ENCODE measurements at regions not wholly inside any gene's neighbourhood (a gene's known extent, or its start where the extent isn't known, plus 50 kb on each side); places are given as distances from the start of the nearest gene placed in this dataset.
A peak's percentile ranks its signal among the peaks of the same experiment; 100 is the strongest.
"Not testable (repeated sequence)": the region's sequence is repeated elsewhere in the genome, so short reads cannot be mapped to it uniquely, and the experiment has no call there.

- no peaks in the 10 kb centered on the region for H3K9me3 Mint-ChIP-seq
These were observed 166.5 kb upstream of the PCDH7 start for GRCh38 chr4:30553706-30554105.

DNA sequence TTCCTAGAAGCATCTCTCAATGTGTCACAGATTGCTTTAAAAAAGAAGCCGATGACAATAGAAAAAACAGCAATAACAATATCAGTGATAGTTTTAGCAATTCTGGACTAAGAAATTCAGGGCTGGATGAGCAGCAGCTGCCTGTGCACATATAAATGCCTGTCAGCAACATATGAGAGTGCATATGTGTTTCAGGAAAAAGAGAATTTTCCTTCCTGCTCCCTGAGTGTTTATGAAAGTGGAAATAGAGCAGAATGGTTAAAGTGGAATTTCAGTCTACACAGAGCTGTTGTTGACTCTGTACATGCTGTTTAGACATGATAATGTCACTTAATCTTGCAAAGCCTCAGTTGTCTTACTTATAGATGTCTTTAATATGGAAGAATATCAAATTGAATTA is 164.4 kb upstream of the PCDH7 start:
- no peak overlapping the region for H3K27ac Mint-ChIP-seq
- no peak overlapping the region for H3K4me3 Mint-ChIP-seq
- no peaks in the 10 kb centered on the region for H3K27me3 Mint-ChIP-seq
- ATAC-seq (replicated peaks) = no peak
- H3K9me3 Mint-ChIP-seq = peaks cover 0 to 2% of the 10 kb centered on the region in 2 donors
- no peaks in the 10 kb centered on the region for H3K36me3 Mint-ChIP-seq
- H3K4me1 Mint-ChIP-seq = no peaks in the 10 kb centered on the region
- DNase-seq = no peak

More at GRCh38 chr4:30553706-30554105, 166.5 kb upstream of the PCDH7 start:
- Mint-ChIP-seq H3K4me3 (no peak overlapping the region), H3K4me1 (no peaks in the 10 kb centered on the region), H3K36me3 (no peaks in the 10 kb centered on the region), H3K27me3 (no peaks in the 10 kb centered on the region), H3K27ac (no peak overlapping the region)
- DNase-seq (no peak), ATAC-seq (replicated peaks) (no peak)

DNA sequence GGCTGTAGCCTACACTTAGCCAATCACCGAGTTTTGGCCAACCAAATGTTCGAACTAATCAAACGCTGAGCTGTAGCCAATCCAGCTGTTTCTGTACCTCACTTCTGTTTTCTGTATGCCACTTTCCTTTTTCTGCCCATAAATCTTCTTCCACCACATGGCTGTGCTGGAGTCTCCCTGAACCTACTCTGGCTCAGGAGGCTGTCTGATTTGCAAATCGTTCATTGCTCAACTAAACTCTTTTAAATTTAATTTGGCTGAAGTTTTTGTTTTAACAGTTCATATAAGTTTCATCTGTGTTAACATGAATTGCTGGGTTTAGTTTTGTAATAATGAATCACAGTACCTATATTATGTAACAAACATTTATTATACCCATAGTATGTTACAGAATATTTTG is 160.7 kb upstream of the PCDH7 start:
- DNase-seq (no peak), ATAC-seq (replicated peaks) (no peak)
- H3K4me1 Mint-ChIP-seq = no peaks in the 10 kb centered on the region
- peaks cover 3 to 7% of the 10 kb centered on the region in 2 donors for H3K9me3 Mint-ChIP-seq
- no peak overlapping the region for H3K4me3 Mint-ChIP-seq
- no peaks in the 10 kb centered on the region for H3K36me3 Mint-ChIP-seq
- no peaks in the 10 kb centered on the region for H3K27me3 Mint-ChIP-seq
- no peak overlapping the region for H3K27ac Mint-ChIP-seq

DNA sequence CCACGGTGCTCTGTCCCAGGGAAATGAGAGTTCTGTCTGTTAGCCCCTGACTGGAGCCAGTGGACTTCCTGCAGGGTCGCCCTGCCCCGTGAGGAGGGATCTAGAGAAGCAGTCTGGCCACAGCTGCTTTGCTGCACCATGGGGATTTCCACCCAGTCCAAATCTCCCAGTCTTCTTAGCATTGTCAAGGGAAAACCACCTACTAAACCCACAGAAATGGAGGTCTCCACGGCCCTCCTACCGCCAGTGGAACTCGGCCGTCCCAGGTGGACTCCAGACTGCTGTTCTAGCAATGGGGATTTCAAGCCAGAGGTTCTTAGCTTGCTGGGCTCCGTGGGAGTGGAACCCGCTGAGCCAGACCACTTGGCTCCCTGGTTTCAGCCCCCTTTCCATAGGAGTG is 133.3 kb upstream of the PCDH7 start:
- H3K27ac Mint-ChIP-seq = no peak overlapping the region
- DNase-seq = no peak

DNA sequence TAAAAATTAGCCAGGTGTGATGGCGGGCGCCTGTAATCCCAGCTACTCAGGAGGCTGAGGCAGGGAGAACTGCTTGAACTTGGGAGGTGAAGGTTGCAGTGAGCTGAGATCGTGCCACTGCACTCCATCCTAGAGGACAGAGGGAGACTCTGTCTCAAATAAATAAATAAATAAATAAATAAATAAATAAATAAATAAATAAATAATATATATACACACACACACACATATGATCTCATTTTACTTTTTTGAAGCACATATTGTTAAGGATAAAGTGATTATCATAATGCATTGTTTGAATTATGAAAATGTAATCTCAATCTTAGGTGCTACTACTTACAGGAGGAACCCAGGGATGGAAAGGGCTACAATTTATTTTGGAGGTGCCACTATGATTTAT is 130.5 kb upstream of the PCDH7 start:
- H3K27ac Mint-ChIP-seq; H3K27me3 Mint-ChIP-seq; ATAC-seq (replicated peaks); DNase-seq; H3K4me1 Mint-ChIP-seq; H3K4me3 Mint-ChIP-seq; H3K9me3 Mint-ChIP-seq; H3K36me3 Mint-ChIP-seq: not testable (repeated sequence)

More for the DNA sequence above, 133.3 kb upstream of the PCDH7 start:
- Mint-ChIP-seq H3K9me3 (peaks cover 0 to 2% of the 10 kb centered on the region in 2 donors), H3K4me3 (no peak overlapping the region), H3K27me3 (no peaks in the 10 kb centered on the region), H3K36me3 (no peaks in the 10 kb centered on the region), H3K4me1 (no peaks in the 10 kb centered on the region)
- ATAC-seq (replicated peaks) = no peak

GRCh38 chr4:30600246-30601017 is 119.7 kb upstream of the PCDH7 start:
- Mint-ChIP-seq H3K4me1 (no peaks in the 10 kb centered on the region), H3K9me3 (no peaks in the 10 kb centered on the region), H3K4me3 (no peak overlapping the region), H3K27me3 (no peaks in the 10 kb centered on the region), H3K27ac (no peak overlapping the region), H3K36me3 (no peaks in the 10 kb centered on the region)
- DNase-seq (no peak), ATAC-seq (replicated peaks) (no peak)

GRCh38 chr4:30601070-30601865 is 118.9 kb upstream of the PCDH7 start:
- no peak for DNase-seq
- H3K27me3 Mint-ChIP-seq = no peaks in the 10 kb centered on the region
- no peaks in the 10 kb centered on the region for H3K9me3 Mint-ChIP-seq
- H3K36me3 Mint-ChIP-seq = no peaks in the 10 kb centered on the region
- peaks cover 0 to 2% of the 10 kb centered on the region in 2 donors for H3K4me1 Mint-ChIP-seq
- ATAC-seq (replicated peaks) = no peak
- no peak overlapping the region for H3K4me3 Mint-ChIP-seq
- no peak overlapping the region for H3K27ac Mint-ChIP-seq

DNA sequence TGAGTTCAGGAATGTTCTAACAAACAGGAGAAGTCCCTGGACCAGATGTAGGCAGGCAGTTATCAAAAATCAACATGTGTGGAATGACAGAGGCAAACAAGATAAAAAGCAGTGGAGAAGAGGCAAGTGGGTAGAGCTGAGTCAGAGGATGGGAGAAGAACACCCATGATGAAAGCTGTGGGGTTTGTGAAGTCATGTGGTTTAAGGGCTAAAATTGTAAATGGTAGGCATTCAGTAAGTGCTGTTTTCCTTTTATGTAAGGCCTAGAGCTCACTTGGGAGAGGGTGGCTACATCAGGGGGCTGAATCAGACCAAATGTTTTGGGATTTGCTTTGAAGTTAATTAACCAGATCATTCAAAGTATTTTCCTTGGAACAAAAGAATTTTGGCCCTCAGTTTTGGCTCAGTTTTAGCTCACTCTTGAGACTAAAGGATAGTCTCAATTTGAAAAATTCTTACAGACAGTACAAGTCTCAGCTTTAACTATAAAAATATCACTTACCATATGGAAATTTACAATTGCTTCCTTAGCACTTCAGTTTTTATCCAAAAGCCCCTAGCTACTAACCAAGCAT is 114.5 kb upstream of the PCDH7 start:
- ATAC-seq (replicated peaks) (no peak), DNase-seq (no peak)
- no peak overlapping the region for H3K27ac Mint-ChIP-seq
- peaks cover 0 to 2% of the 10 kb centered on the region in 2 donors for H3K4me1 Mint-ChIP-seq
- no peaks in the 10 kb centered on the region for H3K27me3 Mint-ChIP-seq
- H3K36me3 Mint-ChIP-seq = no peaks in the 10 kb centered on the region
- no peak overlapping the region for H3K4me3 Mint-ChIP-seq
- peaks cover 4% of the 10 kb centered on the region in 2 donors for H3K9me3 Mint-ChIP-seq

GRCh38 chr4:30610361-30610760 is 109.8 kb upstream of the PCDH7 start:
- no peak overlapping the region for H3K27ac Mint-ChIP-seq
- ATAC-seq (replicated peaks) = no peak
- peaks cover 4 to 9% of the 10 kb centered on the region in 2 donors for H3K9me3 Mint-ChIP-seq

DNA sequence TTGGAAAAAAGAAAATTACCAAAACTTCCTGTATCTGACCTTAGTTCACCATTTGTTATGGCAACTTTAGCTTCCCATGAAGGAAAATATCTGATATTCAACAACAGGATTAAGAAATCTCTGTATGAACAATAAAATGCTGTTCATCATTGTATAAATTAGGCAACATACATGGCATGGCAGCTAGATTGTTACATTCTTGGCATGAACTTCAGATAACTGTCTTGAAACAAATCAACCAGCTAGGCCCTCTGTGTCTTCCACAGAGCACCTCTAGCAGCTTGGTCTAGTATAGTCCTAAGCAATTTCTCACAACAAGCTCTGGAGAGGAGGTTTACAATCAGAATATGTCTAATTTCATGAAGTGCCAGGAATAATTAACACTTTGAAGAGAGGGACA is 105.4 kb upstream of the PCDH7 start:
- no peak overlapping the region for H3K4me3 Mint-ChIP-seq
- ATAC-seq (replicated peaks) (no peak), DNase-seq (no peak)
- H3K27ac Mint-ChIP-seq = no peak overlapping the region
- H3K4me1 Mint-ChIP-seq = no peaks in the 10 kb centered on the region
- H3K27me3 Mint-ChIP-seq = no peaks in the 10 kb centered on the region
- H3K9me3 Mint-ChIP-seq = peaks cover 0 to 5% of the 10 kb centered on the region in 2 donors
- H3K36me3 Mint-ChIP-seq = no peaks in the 10 kb centered on the region

More at GRCh38 chr4:30610361-30610760, 109.8 kb upstream of the PCDH7 start:
- no peak for DNase-seq
- no peaks in the 10 kb centered on the region for H3K27me3 Mint-ChIP-seq
- no peak overlapping the region for H3K4me3 Mint-ChIP-seq
- peaks cover 0 to 2% of the 10 kb centered on the region in 2 donors for H3K4me1 Mint-ChIP-seq
- H3K36me3 Mint-ChIP-seq = no peaks in the 10 kb centered on the region

DNA sequence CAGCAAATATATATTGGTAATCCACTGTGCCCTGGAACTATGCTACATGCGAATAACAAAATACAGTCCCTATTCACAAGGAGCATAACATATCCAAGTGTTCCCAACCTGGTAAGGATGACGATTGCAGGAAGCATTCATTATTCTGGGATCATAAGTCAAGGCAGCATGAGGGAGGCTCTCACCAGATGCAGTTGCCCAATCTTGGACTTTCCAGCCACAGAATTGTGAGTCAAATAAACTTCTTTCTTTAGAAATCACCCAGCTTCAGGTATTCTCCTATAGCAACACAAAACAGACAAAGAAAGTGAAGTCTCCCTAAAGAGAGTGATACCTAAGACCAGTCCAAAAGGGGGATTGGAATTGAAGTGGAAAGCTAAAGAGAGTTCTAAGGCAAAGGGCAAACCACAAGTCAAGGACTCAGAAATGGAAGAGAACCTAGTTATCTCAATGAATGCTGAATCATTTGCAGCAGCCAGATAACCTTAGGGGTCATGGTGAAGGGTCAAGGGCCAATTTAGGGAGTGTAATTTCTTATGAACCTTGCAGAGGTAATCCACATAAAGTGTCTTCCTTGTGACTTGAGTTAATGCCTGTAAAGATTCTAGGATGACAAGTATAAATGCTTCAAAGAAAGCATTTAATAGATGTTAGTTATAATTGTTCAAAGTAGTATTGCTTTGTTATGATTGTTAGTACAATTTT is 103.1 kb upstream of the PCDH7 start:
- Mint-ChIP-seq H3K27me3 (no peaks in the 10 kb centered on the region), H3K4me3 (no peak overlapping the region), H3K36me3 (no peaks in the 10 kb centered on the region), H3K27ac (no peak overlapping the region), H3K4me1 (no peaks in the 10 kb centered on the region), H3K9me3 (peaks cover 1 to 3% of the 10 kb centered on the region in 2 donors)
- ATAC-seq (replicated peaks) (no peak), DNase-seq (no peak)

DNA sequence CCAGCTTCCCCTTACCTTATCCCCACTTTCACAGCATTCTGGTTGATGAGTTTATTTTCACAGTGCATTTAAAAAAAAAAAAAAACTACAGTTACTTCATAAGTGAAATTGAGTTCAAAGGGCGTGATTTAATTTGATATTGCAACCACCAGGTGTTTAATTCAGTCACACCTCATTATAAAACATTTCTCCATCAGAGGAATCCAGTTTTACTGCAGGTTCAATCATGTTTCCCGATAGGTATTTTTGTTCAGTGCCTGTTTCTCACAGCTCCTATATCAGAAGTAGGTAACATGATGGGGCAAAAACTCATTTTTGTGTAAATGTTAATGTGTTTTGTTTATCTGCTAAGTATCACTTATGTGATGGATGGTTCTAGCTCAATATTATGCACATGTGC is 102.3 kb upstream of the PCDH7 start:
- no peak for ATAC-seq (replicated peaks)
- Mint-ChIP-seq H3K9me3 (peaks cover 1 to 3% of the 10 kb centered on the region in 2 donors), H3K4me1 (no peaks in the 10 kb centered on the region), H3K27ac (no peak overlapping the region), H3K4me3 (no peak overlapping the region), H3K36me3 (no peaks in the 10 kb centered on the region), H3K27me3 (no peaks in the 10 kb centered on the region)
- DNase-seq = no peak

DNA sequence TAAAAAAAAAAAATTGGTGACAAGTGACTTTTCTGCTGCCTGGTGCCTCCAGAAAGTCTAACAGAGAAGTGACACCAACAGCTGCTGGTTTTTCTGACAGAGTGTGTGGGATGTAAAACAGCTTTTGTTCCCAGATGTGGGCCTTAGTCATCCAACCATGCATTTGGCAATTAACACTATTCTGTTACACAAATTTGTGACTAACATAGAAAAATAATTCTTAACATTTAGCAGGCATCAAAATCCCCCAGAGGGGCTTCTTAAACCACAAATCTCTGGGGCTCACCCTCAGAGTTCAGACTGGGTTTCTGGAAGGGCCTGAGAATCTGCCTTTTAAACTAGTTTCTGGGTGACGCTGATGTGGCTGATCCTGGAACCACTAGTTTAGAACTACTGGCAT is 100.5 kb upstream of the PCDH7 start:
- H3K27me3 Mint-ChIP-seq = no peaks in the 10 kb centered on the region
- no peaks in the 10 kb centered on the region for H3K36me3 Mint-ChIP-seq
- H3K4me1 Mint-ChIP-seq = no peaks in the 10 kb centered on the region
- H3K4me3 Mint-ChIP-seq = no peak overlapping the region
- DNase-seq (no peak), ATAC-seq (replicated peaks) (peak in 1 of 2 donors; percentile 23)
- peaks cover 0 to 3% of the 10 kb centered on the region in 2 donors for H3K9me3 Mint-ChIP-seq
- H3K27ac Mint-ChIP-seq = no peak overlapping the region

- H3K9me3 Mint-ChIP-seq = peaks cover 0 to 3% of the 10 kb centered on the region in 2 donors
- no peak for DNase-seq
These were observed 99.5 kb upstream of the PCDH7 start for GRCh38 chr4:30620711-30621110.

More at GRCh38 chr4:30620711-30621110, 99.5 kb upstream of the PCDH7 start:
- H3K36me3 Mint-ChIP-seq = no peaks in the 10 kb centered on the region
- H3K4me3 Mint-ChIP-seq = no peak overlapping the region
- no peaks in the 10 kb centered on the region for H3K4me1 Mint-ChIP-seq
- no peaks in the 10 kb centered on the region for H3K27me3 Mint-ChIP-seq
- H3K27ac Mint-ChIP-seq = no peak overlapping the region
- no peak for ATAC-seq (replicated peaks)

All from stimulated activated naive B cell treated with anti-CD40 and anti-IgM and Interleukin-4, amounts not matched to agents 10 μg/mL and 1 μg/mL and 100 μg/mL, for 72 hours (primary cell).